Globus pallidus (tissue), 1 donor: ENCODE measurements at regions not wholly inside any gene's neighbourhood (a gene's known extent, or its start where the extent isn't known, plus 50 kb on each side); places are given as distances from the start of the nearest gene placed in this dataset.
"Not testable (repeated sequence)": the region's sequence is repeated elsewhere in the genome, so short reads cannot be mapped to it uniquely, and the experiment has no call there.

Experiments used
- DNase-seq: peaks from one replicate; pipeline ENCODE4 v3.0.0-alpha.2; 2015; ENCODE audit warnings: low spot score

DNA sequence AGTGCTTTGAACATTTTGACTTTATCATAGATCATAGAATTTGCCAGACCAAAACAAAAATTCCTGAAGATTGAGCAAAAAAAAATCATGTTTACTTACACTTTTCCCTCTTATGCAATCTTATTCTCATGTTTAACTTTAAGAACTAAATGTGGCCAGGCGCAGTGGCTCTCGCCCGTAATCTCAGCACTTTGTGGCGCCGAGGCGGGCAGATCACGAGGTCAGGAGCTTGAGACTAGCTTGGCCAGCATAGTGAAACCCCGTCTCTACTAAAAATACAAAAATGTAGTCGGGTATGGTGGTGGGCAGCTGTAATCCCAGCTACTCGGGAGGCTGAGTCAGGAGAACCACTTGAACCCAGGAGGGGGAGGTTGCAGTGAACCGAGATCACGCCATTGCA lies 227.9 kb upstream of the KYNU start:
- no peak for DNase-seq

- DNase-seq, result no peak
These were observed 234.8 kb upstream of the KYNU start for GRCh38 chr2:142642650-142643049.

DNA sequence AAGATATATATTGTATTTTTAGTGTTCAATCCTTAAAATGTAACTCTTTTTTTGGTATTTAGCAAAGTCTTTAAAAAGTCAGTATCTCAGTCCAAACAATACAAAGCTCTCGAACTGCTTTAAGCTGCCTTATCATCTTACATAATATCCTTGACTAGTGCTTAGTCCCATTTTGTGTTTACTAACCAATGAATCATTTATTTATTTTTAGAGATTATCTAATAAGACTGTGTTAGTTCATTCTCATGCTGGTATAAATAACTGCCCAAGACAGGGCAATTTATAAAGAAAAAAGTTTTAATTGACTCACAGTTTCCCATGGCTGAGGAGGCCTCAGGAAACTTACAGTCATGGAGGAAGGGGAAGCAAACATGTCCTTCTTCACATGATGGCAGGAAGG lies 248.3 kb upstream of the KYNU start:
- DNase-seq, result no peak

DNA sequence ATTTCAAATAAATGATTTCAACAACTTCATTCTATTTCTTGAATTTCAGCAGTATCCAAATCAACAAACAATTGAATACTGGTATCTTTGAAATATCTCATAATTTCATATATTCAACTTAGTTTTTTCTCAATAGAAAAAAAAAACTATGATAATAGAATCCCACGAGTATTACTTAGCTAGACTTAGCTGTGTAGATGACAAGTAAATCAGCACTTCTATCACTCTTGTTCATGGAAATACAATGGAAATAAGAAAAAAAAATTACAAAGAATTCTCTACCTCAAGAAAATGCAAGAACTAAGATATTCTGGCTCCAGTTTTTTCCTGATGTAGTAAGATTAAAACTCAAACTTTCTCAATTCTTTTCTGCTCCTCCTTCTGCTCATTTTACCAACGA lies 256.2 kb upstream of the KYNU start:
- DNase-seq, result no peak

DNA sequence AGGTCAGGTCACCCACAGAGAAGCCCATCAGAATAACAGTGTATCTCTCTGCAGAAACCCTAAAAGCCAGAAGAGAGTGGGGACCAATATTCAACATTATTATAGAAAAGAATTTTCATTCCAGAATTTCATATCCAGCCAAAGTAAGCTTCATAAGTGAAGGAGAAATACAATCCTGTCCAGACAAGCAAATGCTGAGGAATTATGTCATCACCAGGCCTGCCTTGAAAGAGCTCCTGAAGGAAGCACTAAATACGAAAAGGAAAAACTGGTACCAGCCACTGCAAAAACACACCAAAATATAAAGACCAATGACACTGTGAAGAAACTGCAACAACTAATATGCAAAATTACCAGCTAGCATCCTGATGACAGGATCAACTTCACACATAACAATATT lies 260.0 kb upstream of the KYNU start:
- no peak for DNase-seq

GRCh38 chr2:142615876-142616275 lies 261.6 kb upstream of the KYNU start:
- no peak for DNase-seq

- DNase-seq, result not testable (repeated sequence)
These were observed 264.3 kb upstream of the KYNU start for GRCh38 chr2:142613193-142613592.

DNA sequence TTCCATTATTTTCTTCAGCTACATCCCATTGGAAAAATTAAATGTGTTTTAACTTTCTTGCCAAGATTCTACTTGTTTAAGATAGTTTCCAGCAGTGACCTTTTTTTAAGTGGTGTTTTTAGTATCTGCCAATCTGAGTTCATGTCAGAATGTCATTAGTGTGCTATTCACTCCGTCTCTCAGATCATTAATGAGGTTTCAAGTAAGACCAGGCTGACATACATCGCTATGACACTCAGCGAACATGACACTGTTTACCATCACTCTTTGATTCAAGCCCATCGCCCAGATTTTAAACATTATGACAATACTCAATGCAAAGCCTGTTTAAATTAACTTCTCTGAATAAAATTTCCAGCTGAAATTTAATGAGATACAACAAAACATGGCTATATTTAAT lies 272.0 kb upstream of the KYNU start:
- DNase-seq, result no peak

GRCh38 chr2:142603759-142604158 lies 273.7 kb upstream of the KYNU start:
- no peak for DNase-seq

GRCh38 chr2:142602418-142602989 lies 275.0 kb upstream of the KYNU start:
- DNase-seq, result no peak

- DNase-seq, result no peak
These were observed 275.7 kb upstream of the KYNU start for GRCh38 chr2:142601794-142602193.

DNA sequence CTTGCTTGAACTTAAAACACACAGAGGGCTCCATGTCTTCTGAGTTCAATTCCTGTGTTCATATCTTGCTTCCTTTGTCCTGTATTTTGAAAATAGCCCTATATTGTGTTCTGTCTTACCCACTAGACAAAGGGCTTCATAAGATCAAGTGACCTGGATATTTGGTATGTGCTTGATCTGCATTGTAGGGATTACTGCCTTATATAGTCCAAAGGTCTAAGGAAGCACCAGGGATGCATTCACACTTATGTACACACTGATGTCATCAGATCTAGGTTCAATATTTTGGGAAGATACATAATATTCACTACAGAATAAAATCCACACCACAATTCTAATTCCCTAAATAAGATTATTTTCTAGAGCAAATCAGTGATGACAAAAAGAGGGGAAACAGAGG lies 278.0 kb upstream of the KYNU start:
- no peak for DNase-seq

- no peak for DNase-seq
These were observed 278.6 kb upstream of the KYNU start for GRCh38 chr2:142598846-142599245.

DNA sequence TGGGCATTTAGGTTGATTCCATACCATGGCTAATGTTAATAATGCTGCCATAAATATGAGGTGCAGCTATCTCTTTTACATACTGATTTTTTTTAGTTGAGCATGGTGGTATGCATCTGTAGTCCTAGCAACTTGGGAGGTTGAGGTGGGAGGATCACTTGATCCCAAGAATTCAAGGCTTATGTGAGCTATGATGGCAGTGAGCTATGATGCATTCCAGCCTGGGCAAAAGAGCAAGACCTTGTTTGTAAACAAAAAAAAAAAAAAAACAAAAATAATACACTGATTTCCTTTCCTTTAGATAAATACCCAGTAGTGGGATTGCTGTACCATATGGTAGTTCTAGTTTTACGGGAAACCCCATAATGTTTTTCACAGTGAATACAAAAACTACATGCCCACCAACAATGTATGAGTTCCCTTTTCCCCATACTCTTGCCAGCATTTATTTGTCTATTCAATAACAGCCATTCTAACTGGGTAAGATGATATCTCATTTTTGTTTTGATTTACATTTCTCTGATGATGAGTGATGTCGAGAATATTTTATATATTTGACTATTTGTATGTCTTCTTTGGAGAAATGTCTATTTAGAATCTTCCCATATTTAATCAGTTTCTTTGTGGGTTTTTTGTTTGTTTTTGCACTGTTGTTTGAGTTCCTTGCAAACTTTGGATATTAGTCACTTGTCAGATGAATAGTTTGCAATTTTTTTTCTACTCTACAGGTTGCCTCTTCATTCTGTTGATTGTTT lies 281.0 kb upstream of the KYNU start:
- DNase-seq, result no peak

DNA sequence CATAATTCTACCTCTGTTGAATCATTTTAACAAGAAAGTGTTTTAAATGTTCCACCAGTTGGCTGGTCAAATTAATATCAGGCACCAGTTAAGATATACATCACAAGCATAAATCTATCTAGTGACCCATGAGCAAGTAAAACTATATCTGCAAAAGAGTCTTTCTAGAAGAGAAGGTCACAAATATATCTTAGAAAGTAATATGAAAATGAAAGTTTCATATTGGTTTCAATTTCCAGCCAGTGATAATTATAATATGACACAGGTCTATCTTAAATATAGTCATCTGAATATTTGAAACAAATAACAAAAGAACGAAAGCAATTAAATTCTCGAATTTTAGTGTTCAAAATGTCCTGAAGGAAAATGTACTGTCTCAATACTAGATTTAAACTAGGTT lies 282.5 kb upstream of the KYNU start:
- DNase-seq, result no peak

- DNase-seq, result no peak
These were observed 285.3 kb upstream of the KYNU start for GRCh38 chr2:142592171-142592570.

DNA sequence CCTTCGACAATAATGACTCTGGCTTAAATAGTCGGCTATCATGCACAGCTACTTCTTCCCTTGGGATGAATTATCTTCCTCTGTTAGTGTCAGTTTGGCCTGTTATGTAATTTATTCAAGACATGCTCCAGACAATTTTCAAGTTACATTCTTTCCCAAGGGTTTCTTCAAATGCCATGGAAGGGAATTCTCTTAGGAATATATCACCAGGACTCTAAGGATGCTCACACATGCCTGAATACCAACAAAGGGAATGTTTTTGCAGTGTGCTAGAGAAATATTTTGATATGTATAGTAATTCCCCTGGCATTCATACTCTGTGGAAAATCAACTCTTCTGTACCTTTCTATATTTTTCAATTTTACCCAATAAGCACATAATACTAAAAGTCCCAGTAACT lies 286.0 kb upstream of the KYNU start:
- no peak for DNase-seq

- no peak for DNase-seq
These were observed 289.2 kb upstream of the KYNU start for GRCh38 chr2:142588269-142588668.

DNA sequence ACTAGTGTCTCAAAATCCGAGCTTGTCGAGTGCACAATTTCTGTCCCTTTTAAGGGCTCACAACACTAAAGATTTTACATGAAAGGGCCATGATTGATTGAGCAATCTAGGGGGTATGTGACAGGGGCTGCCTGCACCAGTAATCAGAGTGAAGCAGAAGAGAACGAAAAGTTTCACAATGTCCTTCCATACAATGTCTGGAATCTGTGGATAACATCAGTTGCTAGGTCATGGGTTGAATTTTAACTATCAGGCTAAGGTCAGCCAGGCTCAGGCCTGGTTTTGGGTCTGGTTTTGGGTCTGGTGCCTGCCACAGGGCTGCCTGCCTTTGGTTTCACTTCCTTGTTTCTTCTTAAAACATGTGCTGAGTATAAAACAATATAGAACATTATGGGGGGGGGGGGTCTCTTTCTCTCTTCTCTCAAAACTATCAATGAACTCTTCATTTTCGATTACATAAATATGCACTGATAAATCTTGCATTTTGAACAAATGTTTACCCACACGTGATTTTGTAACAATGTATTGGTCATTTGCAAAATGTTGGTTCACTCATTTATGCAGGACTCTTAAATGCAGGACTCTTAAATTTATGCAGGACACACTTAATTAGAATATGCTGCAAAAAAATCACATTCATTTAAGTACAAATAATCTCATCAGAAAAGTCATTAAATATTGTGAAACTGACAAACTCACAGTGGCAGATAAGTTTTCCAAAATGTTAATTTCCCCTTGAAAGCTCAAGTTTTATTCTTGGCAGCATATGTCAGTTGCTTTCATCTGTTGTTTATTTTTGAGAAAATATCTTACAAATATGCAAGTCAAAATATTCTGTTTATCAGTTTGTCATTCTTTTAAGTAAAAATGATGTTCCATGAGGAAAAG lies 290.5 kb upstream of the KYNU start:
- no peak for DNase-seq

DNA sequence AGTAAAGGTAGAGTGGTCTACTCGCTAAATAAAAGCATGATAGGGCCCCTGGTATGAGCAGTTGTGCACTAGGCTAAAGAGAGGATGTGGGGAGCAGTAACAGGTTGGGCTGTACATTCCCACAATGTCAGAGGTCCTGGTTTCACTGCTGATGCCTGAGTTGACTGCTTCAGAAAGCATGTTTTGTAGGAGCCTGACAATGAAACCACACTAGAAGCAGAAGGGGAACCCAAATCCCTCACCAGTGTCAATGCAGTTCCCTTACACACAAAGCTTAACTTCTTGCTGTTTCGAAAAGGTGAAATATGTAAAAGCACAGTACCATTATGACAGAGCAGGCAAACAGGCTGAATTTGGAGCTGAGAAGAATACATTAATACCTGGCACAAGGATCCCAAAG lies 291.7 kb upstream of the KYNU start:
- no peak for DNase-seq

DNA sequence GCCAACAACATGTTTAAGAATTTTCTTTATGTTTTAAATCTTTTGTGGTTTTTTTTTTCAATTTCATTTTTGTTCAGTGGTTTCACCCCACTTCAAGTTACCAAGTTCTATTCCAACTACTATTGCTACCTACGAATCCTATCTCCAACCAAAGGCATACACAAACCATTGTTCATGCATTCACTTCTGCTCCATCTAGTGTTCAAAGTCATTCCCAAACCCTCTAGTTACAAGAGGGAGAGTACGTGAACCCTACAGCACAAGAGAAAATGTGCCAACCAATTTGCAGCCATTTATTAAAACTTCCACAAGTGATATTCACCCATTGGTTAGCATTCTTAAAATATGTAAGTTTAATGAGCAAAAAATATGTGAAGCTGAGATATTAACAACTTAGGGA lies 295.1 kb upstream of the KYNU start:
- DNase-seq, result no peak

DNA sequence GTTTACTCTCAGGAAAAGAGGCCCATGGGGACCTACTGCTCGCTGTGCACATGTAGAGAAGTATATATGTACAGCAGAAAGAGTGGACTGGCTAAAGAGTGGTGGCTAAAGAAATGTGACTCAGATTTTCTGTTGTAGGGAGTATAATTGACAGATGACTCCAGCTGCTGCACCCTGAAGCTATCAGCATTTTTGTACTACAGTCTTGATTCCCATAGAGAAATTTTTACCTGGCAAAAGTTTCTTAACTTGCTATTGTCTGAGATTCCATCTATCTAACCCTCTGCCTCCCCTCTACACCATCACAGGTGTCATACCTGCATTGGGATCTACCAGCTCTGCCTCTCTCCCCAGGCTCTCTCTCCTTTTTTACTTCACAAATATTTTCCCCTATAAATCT lies 296.0 kb upstream of the KYNU start:
- no peak for DNase-seq

- DNase-seq, result no peak
These were observed 296.8 kb upstream of the KYNU start for GRCh38 chr2:142580691-142581090.
